NCI-H2081 treated with DMSO at 0.1 percent for 48 hours (cell line): ENCODE measurements at regions not wholly inside any gene's neighbourhood (a gene's known extent, or its start where the extent isn't known, plus 50 kb on each side); places are given as distances from the start of the nearest gene placed in this dataset.
"Not testable (repeated sequence)": the region's sequence is repeated elsewhere in the genome, so short reads cannot be mapped to it uniquely, and the experiment has no call there.

Experiments
- DNase-seq: peaks from one replicate; lab custom pipeline; 2025; lab: John Stamatoyannopoulos, UW

GRCh38 chr4:62533573-62533972 lies 1333.4 kb downstream of the ADGRL3 start:
- DNase-seq, result no peak

- DNase-seq, result no peak
These were observed 1331.6 kb downstream of the ADGRL3 start for GRCh38 chr4:62531731-62532130.

GRCh38 chr4:62531264-62531663 lies 1331.1 kb downstream of the ADGRL3 start:
- no peak for DNase-seq

- DNase-seq, result no peak
These were observed 1328.7 kb downstream of the ADGRL3 start for GRCh38 chr4:62528874-62529273.

GRCh38 chr4:62526671-62527070 lies 1326.5 kb downstream of the ADGRL3 start:
- no peak for DNase-seq

- no peak for DNase-seq
These were observed 1323.1 kb downstream of the ADGRL3 start for GRCh38 chr4:62523256-62523655.

GRCh38 chr4:62522273-62522672 lies 1322.1 kb downstream of the ADGRL3 start:
- no peak for DNase-seq

- no peak for DNase-seq
These were observed 1317.6 kb downstream of the ADGRL3 start for GRCh38 chr4:62517716-62518115.

- DNase-seq, result no peak
These were observed 1313.2 kb downstream of the ADGRL3 start for GRCh38 chr4:62513306-62513705.

- no peak for DNase-seq
These were observed 1312.1 kb downstream of the ADGRL3 start for GRCh38 chr4:62512271-62512670.

- no peak for DNase-seq
These were observed 1310.1 kb downstream of the ADGRL3 start for GRCh38 chr4:62510228-62510627.

- DNase-seq, result no peak
These were observed 1300.2 kb downstream of the ADGRL3 start for GRCh38 chr4:62500296-62500695.

GRCh38 chr4:62495032-62495431 lies 1294.9 kb downstream of the ADGRL3 start:
- DNase-seq, result no peak

GRCh38 chr4:62491756-62492155 lies 1291.6 kb downstream of the ADGRL3 start:
- DNase-seq, result not testable (repeated sequence)

GRCh38 chr4:62490635-62491034 lies 1290.5 kb downstream of the ADGRL3 start:
- no peak for DNase-seq

GRCh38 chr4:62487016-62487415 lies 1286.9 kb downstream of the ADGRL3 start:
- DNase-seq, result no peak

GRCh38 chr4:62484357-62484756 lies 1284.2 kb downstream of the ADGRL3 start:
- DNase-seq, result no peak

GRCh38 chr4:62482355-62482754 lies 1282.2 kb downstream of the ADGRL3 start:
- DNase-seq, result no peak

- no peak for DNase-seq
These were observed 1275.5 kb downstream of the ADGRL3 start for GRCh38 chr4:62475596-62475995.

- no peak for DNase-seq
These were observed 1274.7 kb downstream of the ADGRL3 start for GRCh38 chr4:62474802-62475201.

GRCh38 chr4:62471021-62471420 lies 1270.9 kb downstream of the ADGRL3 start:
- DNase-seq, result no peak

GRCh38 chr4:62470421-62470983 lies 1270.4 kb downstream of the ADGRL3 start:
- DNase-seq, result no peak

- no peak for DNase-seq
These were observed 1269.9 kb downstream of the ADGRL3 start for GRCh38 chr4:62470020-62470419.

GRCh38 chr4:62461961-62462360 lies 1261.8 kb downstream of the ADGRL3 start:
- no peak for DNase-seq

GRCh38 chr4:62460329-62460728 lies 1260.2 kb downstream of the ADGRL3 start:
- DNase-seq, result no peak
